ENCODE measurements at regions not wholly inside any gene's neighbourhood (a gene's known extent, or its start where the extent isn't known, plus 50 kb on each side); places are given as distances from the start of the nearest gene placed in this dataset.

- Histone ChIP-seq H3K9me2 (ENCODE audit: low read depth, low read length) (no peaks in the 10 kb centered on the region; the same call in 1 of the 2 replicates), H3F3A (ENCODE audit: insufficient read depth, low read length) (no peaks in the 10 kb centered on the region), H3K4me1 (ENCODE audit: insufficient read depth, low read length, severe bottlenecking) (no peaks in the 10 kb centered on the region), H3K36me3 (ENCODE audit: insufficient read depth, low read length) (no peaks in the 10 kb centered on the region), H4K20me1 (ENCODE audit: insufficient read depth, low read length) (no peaks in the 10 kb centered on the region), H2AFZ (ENCODE audit: low read length) (no peak overlapping the region), H3K4me3 (ENCODE audit: low read depth, low read length, poor library complexity, severe bottlenecking) (no peak overlapping the region), H3K27ac (ENCODE audit: low read depth, low read length, poor library complexity, severe bottlenecking) (no peak overlapping the region), H3K27me3 (ENCODE audit: insufficient read depth, low read length) (no peaks in the 10 kb centered on the region), H3K9ac (ENCODE audit: low read length) (no peak overlapping the region), H3K79me2 (ENCODE audit: insufficient read depth, low read length) (no peaks in the 10 kb centered on the region), H3K9me3 (ENCODE audit: low read length) (no peaks in the 10 kb centered on the region), H3K4me2 (ENCODE audit: low read length) (no peak overlapping the region)
- TF ChIP-seq EZH2 (IDR thresholded peaks at IDR 0.05; ENCODE audit: borderline replicate concordance, low read length): no peak
- TF ChIP-seq CTCF (IDR thresholded peaks at IDR 0.05; ENCODE audit: low read length): no peak
Measured at GRCh38 chr6:140566781-140567277, 1192.4 kb upstream of the CITED2 start.

GRCh38 chr6:140563728-140564127, 1189.3 kb upstream of the CITED2 start:
- Histone ChIP-seq H4K20me1 (ENCODE audit: insufficient read depth, low read length) (no peaks in the 10 kb centered on the region), H3K4me2 (ENCODE audit: low read length) (no peak overlapping the region), H3K9me2 (ENCODE audit: low read depth, low read length) (no peaks in the 10 kb centered on the region), H3F3A (ENCODE audit: insufficient read depth, low read length) (0 out of 2 replicates have a peak, but pooled peaks cover 3% of the 10 kb centered on the region), H3K9ac (ENCODE audit: low read length) (no peak overlapping the region), H3K36me3 (ENCODE audit: insufficient read depth, low read length) (no peaks in the 10 kb centered on the region), H3K27me3 (ENCODE audit: insufficient read depth, low read length) (no peaks in the 10 kb centered on the region), H3K79me2 (ENCODE audit: insufficient read depth, low read length) (no peaks in the 10 kb centered on the region), H3K9me3 (ENCODE audit: low read length) (no peaks in the 10 kb centered on the region), H3K27ac (ENCODE audit: low read depth, low read length, poor library complexity, severe bottlenecking) (no peak overlapping the region), H3K4me3 (ENCODE audit: low read depth, low read length, poor library complexity, severe bottlenecking) (no peak overlapping the region), H2AFZ (ENCODE audit: low read length) (no peak overlapping the region), H3K4me1 (ENCODE audit: insufficient read depth, low read length, severe bottlenecking) (no peaks in the 10 kb centered on the region)
- no peak for TF ChIP-seq CTCF (IDR thresholded peaks at IDR 0.05; ENCODE audit: low read length)
- TF ChIP-seq EZH2 (IDR thresholded peaks at IDR 0.05; ENCODE audit: borderline replicate concordance, low read length): no peak

GRCh38 chr6:140561701-140562100, 1187.3 kb upstream of the CITED2 start:
- Histone ChIP-seq H3K9me3 (ENCODE audit: low read length) (no peaks in the 10 kb centered on the region), H3K79me2 (ENCODE audit: insufficient read depth, low read length) (no peaks in the 10 kb centered on the region), H3K9ac (ENCODE audit: low read length) (no peak overlapping the region), H3K4me2 (ENCODE audit: low read length) (no peak overlapping the region), H3K4me3 (ENCODE audit: low read depth, low read length, poor library complexity, severe bottlenecking) (no peak overlapping the region), H3K36me3 (ENCODE audit: insufficient read depth, low read length) (no peaks in the 10 kb centered on the region), H3K27ac (ENCODE audit: low read depth, low read length, poor library complexity, severe bottlenecking) (no peak overlapping the region), H3K4me1 (ENCODE audit: insufficient read depth, low read length, severe bottlenecking) (no peaks in the 10 kb centered on the region), H3K27me3 (ENCODE audit: insufficient read depth, low read length) (no peaks in the 10 kb centered on the region), H4K20me1 (ENCODE audit: insufficient read depth, low read length) (no peaks in the 10 kb centered on the region), H2AFZ (ENCODE audit: low read length) (no peak overlapping the region), H3K9me2 (ENCODE audit: low read depth, low read length) (no peaks in the 10 kb centered on the region), H3F3A (ENCODE audit: insufficient read depth, low read length) (0 out of 2 replicates have a peak, but pooled peaks cover 3% of the 10 kb centered on the region)
- no peak for TF ChIP-seq CTCF (IDR thresholded peaks at IDR 0.05; ENCODE audit: low read length)
- no peak for TF ChIP-seq EZH2 (IDR thresholded peaks at IDR 0.05; ENCODE audit: borderline replicate concordance, low read length)
